GM23338 (cell line): ENCODE measurements at regions not wholly inside any gene's neighbourhood (a gene's known extent, or its start where the extent isn't known, plus 50 kb on each side); places are given as distances from the start of the nearest gene placed in this dataset.

Experiments
- ATAC-seq: fragments of 200-7000 bp; cut with Tn5 transposase; 3 replicates; pipeline ENCODE4 v1.9.1; 2020
- DNase-seq: peaks from one replicate; pipeline ENCODE4 v3.0.0-alpha.2; 2015; ENCODE audit warnings: low spot score
- H2AFZ ChIP-seq: fragments of 200-600 bp; sonication (generic); 2 replicates; pipeline ENCODE4 v1.8.0; 2016; ENCODE audit warnings: antibody characterized with exemption, mild to moderate bottlenecking, moderate library complexity
- H3F3A ChIP-seq: fragments of 200-600 bp; sonication (generic); replicated peaks from 2 replicates; pipeline ENCODE4 v1.8.0; 2017; ENCODE audit warnings: antibody characterized with exemption, mixed run types, low read depth
- H3K27ac ChIP-seq: fragments of 200-600 bp; sonication (generic); 2 replicates; pipeline ENCODE4 v1.6.1; 2016; ENCODE audit warnings: low read depth
- H3K27me3 ChIP-seq: fragments of 200-600 bp; sonication (generic); 2 replicates; pipeline ENCODE4 v1.8.0; 2016; ENCODE audit warnings: mild to moderate bottlenecking, mixed run types, moderate library complexity; ENCODE audit not compliant: insufficient read depth
- H3K36me3 ChIP-seq: fragments of 200-600 bp; sonication (generic); 2 replicates; pipeline ENCODE4 v1.8.0; 2016; ENCODE audit warnings: mild to moderate bottlenecking; ENCODE audit not compliant: insufficient read depth
- H3K4me1 ChIP-seq: fragments of 200-600 bp; sonication (generic); 2 replicates; pipeline ENCODE4 v1.8.0; 2016; ENCODE audit warnings: mild to moderate bottlenecking, moderate library complexity; ENCODE audit not compliant: insufficient read depth
- H3K4me2 ChIP-seq: fragments of 200-600 bp; sonication (generic); 2 replicates; pipeline ENCODE4 v1.7.1; 2017; ENCODE audit warnings: mixed run types
- H3K4me3 ChIP-seq: fragments of 200-600 bp; sonication (generic); 2 replicates; pipeline ENCODE4 v1.6.1; 2016; ENCODE audit warnings: mixed run types
- H3K79me2 ChIP-seq: fragments of 200-600 bp; sonication (generic); replicated peaks from 2 replicates; pipeline ENCODE4 v1.8.0; 2017; ENCODE audit warnings: mild to moderate bottlenecking; ENCODE audit not compliant: insufficient read depth
- H3K9me2 ChIP-seq: fragments of 200-600 bp; sonication (generic); 2 replicates; pipeline ENCODE4 v1.8.0; 2017; ENCODE audit not compliant: insufficient read depth
- H4K20me1 ChIP-seq: fragments of 200-600 bp; sonication (generic); replicated peaks from 2 replicates; pipeline ENCODE4 v1.8.0; 2017; ENCODE audit warnings: mild to moderate bottlenecking; ENCODE audit not compliant: insufficient read depth
- H3K27ac Mint-ChIP-seq: 2 replicates; pipeline ENCODE4 v1.8.0; 2020; ENCODE audit warnings: inconsistent platforms, mild to moderate bottlenecking, moderate library complexity, mixed read lengths
- H3K27me3 Mint-ChIP-seq: 3 replicates; pipeline ENCODE4 v1.8.0; 2022; ENCODE audit warnings: low read depth, mild to moderate bottlenecking, moderate library complexity, mixed read lengths, inconsistent platforms; ENCODE audit not compliant: insufficient read depth, poor library complexity
- H3K36me3 Mint-ChIP-seq: 3 replicates; pipeline ENCODE4 v1.8.0; 2021; ENCODE audit warnings: low read depth, mild to moderate bottlenecking, inconsistent platforms, moderate library complexity, mixed read lengths
- H3K4me1 Mint-ChIP-seq: 3 replicates; pipeline ENCODE4 v1.8.0; 2020; ENCODE audit warnings: mild to moderate bottlenecking, inconsistent platforms, mixed read lengths
- H3K4me3 Mint-ChIP-seq: 3 replicates; pipeline ENCODE4 v1.8.0; 2021; ENCODE audit warnings: moderate library complexity, mild to moderate bottlenecking, inconsistent platforms, mixed read lengths
- H3K9me3 Mint-ChIP-seq: 3 replicates; pipeline ENCODE4 v1.8.0; 2020; ENCODE audit warnings: moderate library complexity, mild to moderate bottlenecking, inconsistent platforms, mixed read lengths
- CTCF ChIP-seq, 2 experiments: fragments of 200-600 bp in 1 of 2; sonication (generic) in 1 of 2; conservative IDR thresholded peaks; 2 replicates each; pipeline versions ENCODE4 v1.5.1 to v1.6.1; 2016 to 2017; ENCODE audit warnings: antibody characterized with exemption in 2 of 2, low read depth in 2 of 2, mild to moderate bottlenecking in 2 of 2, moderate library complexity in 1 of 2
- JUNB ChIP-seq: IDR thresholded peaks from one replicate; pipeline ENCODE4 v1.6.1; 2016; ENCODE audit warnings: antibody characterized with exemption; ENCODE audit not compliant: unreplicated experiment
- ZNF462 ChIP-seq: fragments of 250-450 bp; sonication (Bioruptor Pico); IDR thresholded peaks from 2 replicates; pipeline ENCODE4 v1.5.0; 2020; ENCODE audit warnings: mild to moderate bottlenecking, moderate library complexity

- TF ChIP-seq CTCF (conservative IDR thresholded peaks at IDR 0.05; ENCODE audit: low read depth in 2 of 2) (no peak), ZNF462 (CRISPR knock-in tag) (no peak)
These were observed 207.9 kb upstream of the FOXP2 start (continued) for GRCh38 chr7:114206688-114207087.

- Mint-ChIP-seq H3K9me3 (no peaks in the 10 kb centered on the region), H3K4me3 (no peak overlapping the region), H3K4me1 (no peaks in the 10 kb centered on the region), H3K27ac (no peak overlapping the region), H3K27me3 (peaks cover 2% of the 10 kb centered on the region), H3K36me3 (no peaks in the 10 kb centered on the region)
- no peak overlapping the region for H2AFZ ChIP-seq
- no peaks in the 10 kb centered on the region for H3K79me2 ChIP-seq
- H3K4me2 ChIP-seq: no peak overlapping the region
- no peak for ATAC-seq
- no peaks in the 10 kb centered on the region for H3K4me1 ChIP-seq
- no peaks in the 10 kb centered on the region for H3K27me3 ChIP-seq
- no peak for DNase-seq
- no peaks in the 10 kb centered on the region for H3K9me2 ChIP-seq
- H3F3A ChIP-seq: no peaks in the 10 kb centered on the region
- H3K36me3 ChIP-seq: no peaks in the 10 kb centered on the region
- no peak overlapping the region for H3K4me3 ChIP-seq
- no peaks in the 10 kb centered on the region for H4K20me1 ChIP-seq
- no peak overlapping the region for H3K27ac ChIP-seq
- TF ChIP-seq ZNF462 (CRISPR knock-in tag): no peak
- TF ChIP-seq CTCF (conservative IDR thresholded peaks at IDR 0.05; ENCODE audit: low read depth in 2 of 2): no peak
- TF ChIP-seq JUNB: no peak
These were observed 218.1 kb upstream of the FOXP2 start for GRCh38 chr7:114196517-114196916.
